RWPE1 (cell line): ENCODE measurements at regions not wholly inside any gene's neighbourhood (a gene's known extent, or its start where the extent isn't known, plus 50 kb on each side); places are given as distances from the start of the nearest gene placed in this dataset.

Experiments
- CTCF ChIA-PET: fragments of 350-600 bp; sonication (Branson Sonifier 250); formaldehyde crosslinking; extraction: SDS; loops from one replicate; lab custom pipeline; 2021; lab: Yijun Ruan, JAX
- POLR2A ChIA-PET: fragments of 400-600 bp; formaldehyde crosslinking; extraction: SDS; loops from one replicate; lab custom pipeline; 2020; ENCODE audit warnings: antibody characterized with exemption; ENCODE audit not compliant: low non-redundant PET; lab: Yijun Ruan, JAX
- DNase-seq: peaks from one replicate; pipeline ENCODE4 v3.0.0; 2012; ENCODE audit warnings: low spot score
- H3K27ac ChIP-seq: fragments of 450-650 bp; 2 replicates; pipeline ENCODE4 v1.5.1; 2017
- CTCF ChIP-seq: fragments of 450-650 bp; conservative IDR thresholded peaks from 2 replicates; pipeline ENCODE4 v1.5.1; 2017; ENCODE audit warnings: low read depth, mild to moderate bottlenecking

GRCh38 chr2:8191427-8191826 is 490.4 kb upstream of the ID2 start:
- POLR2A ChIA-PET: no interaction called here
- CTCF ChIA-PET: no interaction called here
- DNase-seq: no peak
- H3K27ac ChIP-seq: no peak overlapping the region
- no peak for TF ChIP-seq CTCF

- TF ChIP-seq CTCF: no peak
- CTCF ChIA-PET: interaction anchor here (0.7 kb wide), 1 partner anchor 574 kb away, joined by 3 read pairs; no protein-coding TSS in a partner anchor
- POLR2A ChIA-PET: no interaction called here
- no peak overlapping the region for H3K27ac ChIP-seq
- DNase-seq: no peak
Observed at GRCh38 chr2:8193146-8193545, 488.7 kb upstream of the ID2 start.

- POLR2A ChIA-PET: no interaction called here
- H3K27ac ChIP-seq: no peak overlapping the region
- CTCF ChIA-PET: interaction anchor here (0.7 kb wide), 1 partner anchor 575 kb away, joined by 3 read pairs; no protein-coding TSS in a partner anchor
- no peak for DNase-seq
- no peak for TF ChIP-seq CTCF
Observed at GRCh38 chr2:8193686-8194615, 487.9 kb upstream of the ID2 start.

GRCh38 chr2:8195784-8196183 is 486.1 kb upstream of the ID2 start:
- ChIA-PET CTCF (interaction anchor here (0.6 kb wide), 1 partner anchor 9 kb away, joined by 5 read pairs; no protein-coding TSS in a partner anchor), POLR2A (no interaction called here)
- H3K27ac ChIP-seq: no peak overlapping the region
- DNase-seq: no peak
- no peak for TF ChIP-seq CTCF

- DNase-seq: no peak
- ChIA-PET CTCF (interaction anchor here (0.6 kb wide), 1 partner anchor 8 kb away, joined by 5 read pairs; no protein-coding TSS in a partner anchor), POLR2A (no interaction called here)
- no peak overlapping the region for H3K27ac ChIP-seq
- no peak for TF ChIP-seq CTCF
Observed at GRCh38 chr2:8196316-8196715, 485.5 kb upstream of the ID2 start.

GRCh38 chr2:8197101-8197500 is 484.8 kb upstream of the ID2 start:
- ChIA-PET POLR2A (no interaction called here), CTCF (no interaction called here)
- TF ChIP-seq CTCF: no peak
- H3K27ac ChIP-seq: no peak overlapping the region
- no peak for DNase-seq
